Activated T-helper 1 cell treated with anti-CD3 and anti-CD28 coated beads, Interleukin-12 subunit alpha, Interleukin-12 subunit beta, Interleukin-2, Interleukin-4 antibody, amounts not matched to agents 30 ng/mL and 10 ng/mL and 1 ng/mL, durations not matched to agents 14 hours and 24 hours and 36 hours (primary cell): ENCODE measurements at regions not wholly inside any gene's neighbourhood (a gene's known extent, or its start where the extent isn't known, plus 50 kb on each side); places are given as distances from the start of the nearest gene placed in this dataset.

Source experiments
- DNase-seq: peaks from one replicate; pipeline ENCODE4 v3.0.0; 2021; ENCODE audit warnings: low spot score
- H3K27ac Mint-ChIP-seq: one replicate; pipeline ENCODE4 v1.8.0; 2021; ENCODE audit warnings: mild to moderate bottlenecking, mixed read lengths
- H3K27me3 Mint-ChIP-seq: one replicate; pipeline ENCODE4 v1.8.0; 2022; ENCODE audit warnings: mild to moderate bottlenecking, moderate library complexity, mixed read lengths; ENCODE audit not compliant: insufficient read depth
- H3K36me3 Mint-ChIP-seq: one replicate; pipeline ENCODE4 v1.8.0; 2021; ENCODE audit warnings: low read depth, mixed read lengths
- H3K4me1 Mint-ChIP-seq: one replicate; pipeline ENCODE4 v1.8.0; 2021; ENCODE audit warnings: low read depth, mixed read lengths
- H3K4me3 Mint-ChIP-seq: one replicate; pipeline ENCODE4 v1.8.0; 2021; ENCODE audit warnings: mild to moderate bottlenecking, moderate library complexity, mixed read lengths
- H3K9me3 Mint-ChIP-seq: one replicate; pipeline ENCODE4 v1.8.0; 2021; ENCODE audit warnings: mixed read lengths
- intact Hi-C: fragments of 100-400 bp; cut with micrococcal nuclease; formaldehyde crosslinking; loops from one replicate; pipeline ENCODE4 v1.15.1; 2024

GRCh38 chr13:88071371-88071770, 400.2 kb downstream of the SLITRK5 start:
- no peaks in the 10 kb centered on the region for H3K4me1 Mint-ChIP-seq
- intact Hi-C loops = no loop called here
- peaks cover 4% of the 10 kb centered on the region for H3K9me3 Mint-ChIP-seq
- H3K27me3 Mint-ChIP-seq = no peaks in the 10 kb centered on the region
- H3K36me3 Mint-ChIP-seq = no peaks in the 10 kb centered on the region
- H3K4me3 Mint-ChIP-seq = no peak overlapping the region
- no peak for DNase-seq
- no peak overlapping the region for H3K27ac Mint-ChIP-seq

GRCh38 chr13:88074794-88075510, 403.8 kb downstream of the SLITRK5 start:
- no peak overlapping the region for H3K4me3 Mint-ChIP-seq
- no peak overlapping the region for H3K27ac Mint-ChIP-seq
- intact Hi-C loops = no loop called here
- no peaks in the 10 kb centered on the region for H3K36me3 Mint-ChIP-seq
- no peaks in the 10 kb centered on the region for H3K27me3 Mint-ChIP-seq
- H3K4me1 Mint-ChIP-seq = no peaks in the 10 kb centered on the region
- H3K9me3 Mint-ChIP-seq = peaks cover 11% of the 10 kb centered on the region
- no peak for DNase-seq

GRCh38 chr13:88085036-88085435, 413.9 kb downstream of the SLITRK5 start:
- DNase-seq = no peak
- Mint-ChIP-seq H3K27me3 (no peaks in the 10 kb centered on the region), H3K4me1 (no peaks in the 10 kb centered on the region), H3K9me3 (no peaks in the 10 kb centered on the region), H3K4me3 (no peak overlapping the region), H3K27ac (no peak overlapping the region), H3K36me3 (no peaks in the 10 kb centered on the region)
- intact Hi-C loops = no loop called here

GRCh38 chr13:88086577-88086976, 415.4 kb downstream of the SLITRK5 start:
- H3K4me1 Mint-ChIP-seq = no peaks in the 10 kb centered on the region
- no peak overlapping the region for H3K4me3 Mint-ChIP-seq
- H3K36me3 Mint-ChIP-seq = no peaks in the 10 kb centered on the region
- intact Hi-C loops = no loop called here
- H3K9me3 Mint-ChIP-seq = no peaks in the 10 kb centered on the region
- no peak overlapping the region for H3K27ac Mint-ChIP-seq
- no peak for DNase-seq
- H3K27me3 Mint-ChIP-seq = no peaks in the 10 kb centered on the region

GRCh38 chr13:88097541-88097940, 426.4 kb downstream of the SLITRK5 start:
- no peak for DNase-seq
- H3K9me3 Mint-ChIP-seq = peaks cover 3% of the 10 kb centered on the region
- no peaks in the 10 kb centered on the region for H3K27me3 Mint-ChIP-seq
- H3K27ac Mint-ChIP-seq = no peak overlapping the region
- no peak overlapping the region for H3K4me3 Mint-ChIP-seq
- H3K36me3 Mint-ChIP-seq = no peaks in the 10 kb centered on the region
- no peaks in the 10 kb centered on the region for H3K4me1 Mint-ChIP-seq
- intact Hi-C loops = no loop called here

- intact Hi-C loops = no loop called here
- Mint-ChIP-seq H3K27ac (no peak overlapping the region), H3K36me3 (no peaks in the 10 kb centered on the region), H3K9me3 (no peaks in the 10 kb centered on the region), H3K4me3 (no peak overlapping the region), H3K27me3 (no peaks in the 10 kb centered on the region), H3K4me1 (no peaks in the 10 kb centered on the region)
- no peak for DNase-seq
These were observed 432.7 kb downstream of the SLITRK5 start for GRCh38 chr13:88103824-88104223.

GRCh38 chr13:88104576-88104975, 433.4 kb downstream of the SLITRK5 start:
- intact Hi-C loops = no loop called here
- H3K27me3 Mint-ChIP-seq = no peaks in the 10 kb centered on the region
- no peak for DNase-seq
- no peak overlapping the region for H3K4me3 Mint-ChIP-seq
- no peaks in the 10 kb centered on the region for H3K36me3 Mint-ChIP-seq
- H3K4me1 Mint-ChIP-seq = no peaks in the 10 kb centered on the region
- no peaks in the 10 kb centered on the region for H3K9me3 Mint-ChIP-seq
- H3K27ac Mint-ChIP-seq = no peak overlapping the region

GRCh38 chr13:88107570-88107969, 436.4 kb downstream of the SLITRK5 start:
- Mint-ChIP-seq H3K36me3 (no peaks in the 10 kb centered on the region), H3K27me3 (no peaks in the 10 kb centered on the region), H3K4me3 (no peak overlapping the region), H3K27ac (no peak overlapping the region), H3K4me1 (no peaks in the 10 kb centered on the region), H3K9me3 (no peaks in the 10 kb centered on the region)
- intact Hi-C loops = no loop called here
- DNase-seq = no peak

- DNase-seq = no peak
- Mint-ChIP-seq H3K27me3 (no peaks in the 10 kb centered on the region), H3K36me3 (no peaks in the 10 kb centered on the region), H3K4me3 (no peak overlapping the region), H3K9me3 (no peaks in the 10 kb centered on the region), H3K27ac (no peak overlapping the region), H3K4me1 (no peaks in the 10 kb centered on the region)
- intact Hi-C loops = no loop called here
These were observed 441.4 kb downstream of the SLITRK5 start for GRCh38 chr13:88112526-88112925.

- Mint-ChIP-seq H3K27me3 (no peaks in the 10 kb centered on the region), H3K4me1 (no peaks in the 10 kb centered on the region), H3K9me3 (no peaks in the 10 kb centered on the region), H3K4me3 (no peak overlapping the region), H3K27ac (no peak overlapping the region), H3K36me3 (no peaks in the 10 kb centered on the region)
- intact Hi-C loops = no loop called here
- DNase-seq = no peak
These were observed 444.8 kb downstream of the SLITRK5 start for GRCh38 chr13:88115976-88116375.

- no peaks in the 10 kb centered on the region for H3K9me3 Mint-ChIP-seq
- DNase-seq = no peak
- H3K27ac Mint-ChIP-seq = no peak overlapping the region
- H3K27me3 Mint-ChIP-seq = no peaks in the 10 kb centered on the region
- H3K4me1 Mint-ChIP-seq = no peaks in the 10 kb centered on the region
- intact Hi-C loops = no loop called here
- no peak overlapping the region for H3K4me3 Mint-ChIP-seq
- H3K36me3 Mint-ChIP-seq = no peaks in the 10 kb centered on the region
These were observed 447.8 kb downstream of the SLITRK5 start for GRCh38 chr13:88118952-88119351.

GRCh38 chr13:88124142-88124541, 453.0 kb downstream of the SLITRK5 start:
- Mint-ChIP-seq H3K4me1 (no peaks in the 10 kb centered on the region), H3K4me3 (no peak overlapping the region)
- intact Hi-C loops = no loop called here

GRCh38 chr13:88125055-88125454, 453.9 kb downstream of the SLITRK5 start:
- no peak overlapping the region for H3K4me3 Mint-ChIP-seq
- H3K4me1 Mint-ChIP-seq = no peaks in the 10 kb centered on the region
- H3K27me3 Mint-ChIP-seq = no peaks in the 10 kb centered on the region
- peaks cover 3% of the 10 kb centered on the region for H3K9me3 Mint-ChIP-seq
- no peak for DNase-seq
- H3K36me3 Mint-ChIP-seq = no peaks in the 10 kb centered on the region
- no peak overlapping the region for H3K27ac Mint-ChIP-seq
- intact Hi-C loops = no loop called here

More at GRCh38 chr13:88124142-88124541, 453.0 kb downstream of the SLITRK5 start:
- Mint-ChIP-seq H3K27me3 (no peaks in the 10 kb centered on the region), H3K27ac (no peak overlapping the region), H3K9me3 (peaks cover 3% of the 10 kb centered on the region), H3K36me3 (no peaks in the 10 kb centered on the region)
- DNase-seq = no peak
